ENCODE measurements at regions not wholly inside any gene's neighbourhood (a gene's known extent, or its start where the extent isn't known, plus 50 kb on each side); places are given as distances from the start of the nearest gene placed in this dataset.

- TF ChIP-seq CTCF (IDR thresholded peaks at IDR 0.05) = peak; percentile 5 to 64
- TF ChIP-seq POLR2A (IDR thresholded peaks at IDR 0.05) = no peak
- no peak for TF ChIP-seq POLR2AphosphoS5 (IDR thresholded peaks at IDR 0.05)
Observed at GRCh38 chr19:30784850-30785457, 412.8 kb downstream of the ZNF536 start.
